Neural cell (in vitro differentiated cells): ENCODE measurements at regions not wholly inside any gene's neighbourhood (a gene's known extent, or its start where the extent isn't known, plus 50 kb on each side); places are given as distances from the start of the nearest gene placed in this dataset.
A peak's percentile ranks its signal among the peaks of the same experiment; 100 is the strongest.

ENCODE experiments used
- H2AFZ ChIP-seq: fragments of 200-600, 300-800 bp; sonication (generic), shearing (Covaris generic); 2 replicates; pipeline ENCODE4 v1.6.0; 2014; ENCODE audit warnings: low read depth, mild to moderate bottlenecking, antibody characterized with exemption, low read length, moderate library complexity
- H3F3A ChIP-seq: fragments of 200-600 bp; shearing (Covaris generic); 2 replicates; pipeline ENCODE4 v1.6.1; 2016; ENCODE audit warnings: mild to moderate bottlenecking, moderate library complexity, mixed read lengths, antibody characterized with exemption, low read length; ENCODE audit not compliant: insufficient read depth, poor library complexity, severe bottlenecking
- H3K27ac ChIP-seq: fragments of 200-600, 300-800 bp; sonication (generic), shearing (Covaris generic); 2 replicates; pipeline ENCODE4 v1.5.1; 2014; ENCODE audit warnings: mild to moderate bottlenecking, low read length, moderate library complexity
- H3K27me3 ChIP-seq: fragments of 300-800, 200-600 bp; sonication (generic), shearing (Covaris generic); 2 replicates; pipeline ENCODE4 v1.6.0; 2014; ENCODE audit warnings: mild to moderate bottlenecking, low read depth, low read length, moderate library complexity; ENCODE audit not compliant: insufficient read depth
- H3K36me3 ChIP-seq: fragments of 300-800, 200-600 bp; sonication (generic), shearing (Covaris generic); 2 replicates; pipeline ENCODE4 v1.5.1; 2014; ENCODE audit warnings: mild to moderate bottlenecking, antibody characterized with exemption, low read length, moderate library complexity; ENCODE audit not compliant: insufficient read depth
- H3K4me2 ChIP-seq: fragments of 300-800, 200-600 bp; sonication (generic), shearing (Covaris generic); 2 replicates; pipeline ENCODE4 v1.6.0; 2014; ENCODE audit warnings: mild to moderate bottlenecking, low read length
- H3K4me3 ChIP-seq: fragments of 300-800, 200-600 bp; sonication (generic), shearing (Covaris generic); 2 replicates; pipeline ENCODE4 v1.5.1; 2014; ENCODE audit warnings: mild to moderate bottlenecking, low read length, moderate library complexity
- H3K79me2 ChIP-seq: fragments of 200-600 bp; shearing (Covaris generic); replicated peaks from 2 replicates; pipeline ENCODE4 v1.6.0; 2014; ENCODE audit warnings: mild to moderate bottlenecking, low read length, moderate library complexity; ENCODE audit not compliant: insufficient read depth
- H3K9ac ChIP-seq: fragments of 300-800, 200-600 bp; sonication (generic), shearing (Covaris generic); 2 replicates; pipeline ENCODE4 v1.6.1; 2016; ENCODE audit warnings: mild to moderate bottlenecking, low read length, mixed read lengths
- H3K9me2 ChIP-seq: fragments of 200-600 bp; shearing (Covaris generic); 2 replicates; pipeline ENCODE4 v1.6.1; 2016; ENCODE audit warnings: mild to moderate bottlenecking, low read length, mixed read lengths; ENCODE audit not compliant: insufficient read depth
- H3K9me3 ChIP-seq: fragments of 200-600, 300-800 bp; sonication (generic), shearing (Covaris generic); 2 replicates; pipeline ENCODE4 v1.6.1; 2016; ENCODE audit warnings: mild to moderate bottlenecking, mixed run types, low read length, moderate library complexity, mixed read lengths
- H4K20me1 ChIP-seq: fragments of 200-600 bp; shearing (Covaris generic); 2 replicates; pipeline ENCODE4 v1.6.1; 2016; ENCODE audit warnings: mild to moderate bottlenecking, mixed run types; ENCODE audit not compliant: insufficient read depth
- CTCF ChIP-seq: fragments of 450-650 bp; IDR thresholded peaks from 2 replicates; pipeline ENCODE4 v1.5.1; 2014; ENCODE audit warnings: antibody characterized with exemption, mild to moderate bottlenecking, moderate library complexity; ENCODE audit not compliant: poor library complexity, severe bottlenecking
- EP300 ChIP-seq: fragments of 450-650 bp; conservative IDR thresholded peaks from 2 replicates; pipeline ENCODE4 v1.6.1; 2014; ENCODE audit warnings: antibody characterized with exemption, mild to moderate bottlenecking, moderate library complexity; ENCODE audit not compliant: poor library complexity, severe bottlenecking
- EZH2 ChIP-seq: fragments of 200-600, 300-800 bp; shearing (Covaris generic), sonication (generic); IDR thresholded peaks from 2 replicates; pipeline ENCODE4 v1.6.1; 2014; ENCODE audit warnings: antibody characterized with exemption, low read length, borderline replicate concordance, mild to moderate bottlenecking; ENCODE audit not compliant: insufficient read depth, poor library complexity, severe bottlenecking
- MXI1 ChIP-seq: fragments of 450-650 bp; conservative IDR thresholded peaks from 2 replicates; pipeline ENCODE4 v1.6.1; 2014; ENCODE audit warnings: antibody characterized with exemption, mild to moderate bottlenecking; ENCODE audit not compliant: poor library complexity, severe bottlenecking
- POLR2AphosphoS5 ChIP-seq: IDR thresholded peaks from 2 replicates; pipeline ENCODE4 v1.6.1; 2012
- RAD21 ChIP-seq: fragments of 450-650 bp; conservative IDR thresholded peaks from 2 replicates; pipeline ENCODE4 v1.6.1; 2014; ENCODE audit warnings: antibody characterized with exemption, mild to moderate bottlenecking, moderate library complexity
- REST ChIP-seq: IDR thresholded peaks from 2 replicates; pipeline ENCODE4 v1.6.1; 2012; ENCODE audit warnings: borderline replicate concordance
- SMC3 ChIP-seq: fragments of 450-650 bp; conservative IDR thresholded peaks from 2 replicates; pipeline ENCODE4 v1.6.1; 2014; ENCODE audit warnings: antibody characterized with exemption, mild to moderate bottlenecking, moderate library complexity; ENCODE audit not compliant: poor library complexity
- TAF1 ChIP-seq: IDR thresholded peaks from 2 replicates; pipeline ENCODE4 v1.6.1; 2012; ENCODE audit warnings: low read depth

- no peaks in the 10 kb centered on the region for H3F3A ChIP-seq
- no peaks in the 10 kb centered on the region for H3K9me2 ChIP-seq
- H3K36me3 ChIP-seq = no peaks in the 10 kb centered on the region
- H3K79me2 ChIP-seq = no peaks in the 10 kb centered on the region
- H3K4me2 ChIP-seq = no peak overlapping the region
- no peak overlapping the region for H3K9ac ChIP-seq
- no peaks in the 10 kb centered on the region for H3K9me3 ChIP-seq
- no peaks in the 10 kb centered on the region for H4K20me1 ChIP-seq
- no peak for TF ChIP-seq SMC3
- TF ChIP-seq REST = no peak
- TF ChIP-seq EP300 = no peak
- no peak for TF ChIP-seq CTCF
- no peak for TF ChIP-seq TAF1
- TF ChIP-seq MXI1 = no peak
- no peak for TF ChIP-seq RAD21
- no peak for TF ChIP-seq POLR2AphosphoS5
- H3K4me3 ChIP-seq = no peak overlapping the region
- H3K27me3 ChIP-seq = no peaks in the 10 kb centered on the region
- no peak overlapping the region for H2AFZ ChIP-seq
- no peak overlapping the region for H3K27ac ChIP-seq
These were observed 94.0 kb upstream of the KAZN start for GRCh38 chr1:14504517-14504916.

- H3K36me3 ChIP-seq = no peaks in the 10 kb centered on the region
- H3K4me2 ChIP-seq = no peak overlapping the region
- no peak overlapping the region for H3K9ac ChIP-seq
- H3K27ac ChIP-seq = peak overlapping the region; percentile 46
- no peak for TF ChIP-seq TAF1
- no peak for TF ChIP-seq EZH2
- TF ChIP-seq RAD21 = no peak
- TF ChIP-seq REST = no peak
- TF ChIP-seq SMC3 = no peak
- no peak for TF ChIP-seq CTCF
- no peak for TF ChIP-seq EP300
- TF ChIP-seq MXI1 = no peak
- TF ChIP-seq POLR2AphosphoS5 = no peak
- no peaks in the 10 kb centered on the region for H4K20me1 ChIP-seq
- H3K4me3 ChIP-seq = no peak overlapping the region
- no peaks in the 10 kb centered on the region for H3K9me2 ChIP-seq
- no peaks in the 10 kb centered on the region for H3F3A ChIP-seq
- H3K27me3 ChIP-seq = no peaks in the 10 kb centered on the region
- H3K9me3 ChIP-seq = no peaks in the 10 kb centered on the region
- H3K79me2 ChIP-seq = no peaks in the 10 kb centered on the region
- no peak overlapping the region for H2AFZ ChIP-seq
These were observed 91.8 kb upstream of the KAZN start for GRCh38 chr1:14506471-14507255.
